SJCRH30 (cell line): ENCODE measurements at regions not wholly inside any gene's neighbourhood (a gene's known extent, or its start where the extent isn't known, plus 50 kb on each side); places are given as distances from the start of the nearest gene placed in this dataset.
"Not testable (repeated sequence)": the region's sequence is repeated elsewhere in the genome, so short reads cannot be mapped to it uniquely, and the experiment has no call there.

Source experiments
- DNase-seq, 2 experiments: peaks; one replicate each; pipeline ENCODE4 v3.0.0-alpha.2; 2015 to 2020
- H3K27ac ChIP-seq: fragments of 250-450 bp; sonication (Bioruptor Pico); 2 replicates; pipeline ENCODE4 v1.5.1; 2020; ENCODE audit warnings: mild to moderate bottlenecking, moderate library complexity
- H3K27me3 ChIP-seq: fragments of 250-450 bp; sonication (Bioruptor Pico); 2 replicates; pipeline ENCODE4 v1.5.1; 2020; ENCODE audit warnings: mild to moderate bottlenecking, moderate library complexity
- H3K36me3 ChIP-seq: fragments of 250-450 bp; sonication (Bioruptor Pico); 2 replicates; pipeline ENCODE4 v1.5.1; 2020; ENCODE audit warnings: mild to moderate bottlenecking, moderate library complexity
- H3K4me1 ChIP-seq: fragments of 250-450 bp; sonication (Bioruptor Pico); 2 replicates; pipeline ENCODE4 v1.5.1; 2020; ENCODE audit warnings: mild to moderate bottlenecking, moderate library complexity
- H3K4me3 ChIP-seq: fragments of 250-450 bp; sonication (Bioruptor Pico); 2 replicates; pipeline ENCODE4 v1.5.1; 2020; ENCODE audit warnings: mild to moderate bottlenecking, moderate library complexity
- H3K9me3 ChIP-seq: fragments of 250-450 bp; sonication (Bioruptor Pico); replicated peaks from 2 replicates; pipeline ENCODE4 v1.5.1; 2020; ENCODE audit warnings: mild to moderate bottlenecking, moderate library complexity

GRCh38 chr9:18268381-18268780, 205.6 kb upstream of the ADAMTSL1 start:
- Histone ChIP-seq H3K9me3 (peaks cover 4% of the 10 kb centered on the region; the same call in 1 of the 2 replicates), H3K4me1 (peaks cover 14% of the 10 kb centered on the region), H3K36me3 (no peaks in the 10 kb centered on the region; the same call in 1 of the 2 replicates), H3K27me3 (no peaks in the 10 kb centered on the region), H3K27ac (peak overlapping the region; percentile 73), H3K4me3 (no peak overlapping the region)
- DNase-seq: peak; percentile 58 to 86

- Histone ChIP-seq H3K27ac (no peak overlapping the region), H3K27me3 (no peaks in the 10 kb centered on the region), H3K9me3 (peaks cover 6% of the 10 kb centered on the region; the same call in 1 of the 2 replicates), H3K4me1 (peaks cover 14% of the 10 kb centered on the region), H3K4me3 (no peak overlapping the region), H3K36me3 (no peaks in the 10 kb centered on the region; the same call in 1 of the 2 replicates)
- no peak for DNase-seq
Observed at GRCh38 chr9:18269561-18269960, 204.4 kb upstream of the ADAMTSL1 start.

DNA sequence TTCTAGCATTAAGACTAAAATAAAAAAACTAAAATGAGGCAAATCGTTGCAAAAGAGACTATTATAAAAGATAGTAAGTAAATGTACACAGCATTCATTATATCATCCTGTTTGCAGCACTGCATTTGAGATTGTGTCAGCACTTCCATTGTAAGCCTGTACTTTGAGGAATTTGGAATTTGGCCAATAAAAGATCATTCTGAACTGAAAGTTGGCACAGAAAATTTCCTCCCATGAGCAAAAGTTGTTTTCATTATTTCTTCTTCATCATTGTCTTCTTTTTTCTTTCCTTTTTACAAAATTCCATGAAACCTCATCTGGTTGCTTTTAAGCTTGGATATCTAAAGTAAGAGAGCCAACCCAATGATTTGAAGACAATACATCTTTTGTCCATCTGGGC, 199.3 kb upstream of the ADAMTSL1 start:
- Histone ChIP-seq H3K4me3 (no peak overlapping the region), H3K27ac (no peak overlapping the region), H3K9me3 (peaks cover 6% of the 10 kb centered on the region; the same call in 1 of the 2 replicates), H3K4me1 (no peaks in the 10 kb centered on the region), H3K27me3 (no peaks in the 10 kb centered on the region), H3K36me3 (no peaks in the 10 kb centered on the region)
- no peak for DNase-seq

GRCh38 chr9:18275313-18275990, 198.5 kb upstream of the ADAMTSL1 start:
- Histone ChIP-seq H3K4me3 (no peak overlapping the region), H3K27ac (no peak overlapping the region), H3K27me3 (no peaks in the 10 kb centered on the region), H3K9me3 (peaks cover 6% of the 10 kb centered on the region; the same call in 1 of the 2 replicates), H3K36me3 (no peaks in the 10 kb centered on the region), H3K4me1 (no peaks in the 10 kb centered on the region)
- no peak for DNase-seq

DNA sequence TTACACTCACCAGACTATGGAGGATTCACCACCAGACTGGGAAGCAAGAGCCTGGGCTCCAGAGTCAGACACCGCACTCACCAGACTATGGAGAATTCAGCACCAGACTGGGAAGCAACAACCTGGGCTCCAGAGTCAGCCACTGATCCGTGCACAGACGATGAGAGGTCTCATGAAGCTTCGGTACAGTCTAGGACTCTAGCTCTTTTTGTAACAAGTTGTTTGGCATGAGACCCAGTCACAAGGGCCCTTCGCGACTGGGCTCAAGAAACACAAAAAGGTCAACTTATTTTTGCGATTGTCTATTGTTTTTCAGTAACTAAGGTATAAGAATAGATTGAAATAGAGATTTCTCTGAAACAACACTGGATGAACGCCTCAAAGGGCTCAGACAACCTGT, 192.7 kb upstream of the ADAMTSL1 start:
- Histone ChIP-seq H3K4me1 (no peaks in the 10 kb centered on the region), H3K36me3 (no peaks in the 10 kb centered on the region), H3K4me3 (no peak overlapping the region), H3K27ac (no peak overlapping the region), H3K9me3 (no peaks in the 10 kb centered on the region), H3K27me3 (no peaks in the 10 kb centered on the region)
- DNase-seq: no peak

GRCh38 chr9:18294229-18294628, 179.7 kb upstream of the ADAMTSL1 start:
- H3K27ac ChIP-seq: no peak overlapping the region
- no peaks in the 10 kb centered on the region for H3K4me1 ChIP-seq
- no peak overlapping the region for H3K4me3 ChIP-seq
- H3K9me3 ChIP-seq: no peaks in the 10 kb centered on the region
- no peaks in the 10 kb centered on the region for H3K36me3 ChIP-seq
- DNase-seq: no peak
- H3K27me3 ChIP-seq: no peaks in the 10 kb centered on the region

DNA sequence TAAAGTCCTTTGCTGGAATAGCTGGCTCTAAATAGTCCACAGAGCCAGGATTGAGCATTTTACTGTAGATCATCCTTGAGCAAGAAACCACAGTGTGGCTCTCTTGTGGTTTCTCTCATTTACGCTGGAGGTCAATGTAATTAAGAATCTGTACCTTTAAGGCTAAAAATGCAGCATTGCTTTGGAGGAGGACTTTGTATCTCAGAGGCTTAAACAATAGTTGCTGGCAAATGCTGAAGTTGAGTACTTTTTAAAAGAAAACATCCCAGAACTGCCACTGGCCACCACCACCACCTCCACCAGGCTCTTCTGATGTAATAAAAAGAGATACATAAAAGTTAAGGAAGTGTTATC, 177.3 kb upstream of the ADAMTSL1 start:
- Histone ChIP-seq H3K36me3 (no peaks in the 10 kb centered on the region), H3K27me3 (no peaks in the 10 kb centered on the region), H3K4me1 (no peaks in the 10 kb centered on the region), H3K27ac (no peak overlapping the region), H3K9me3 (no peaks in the 10 kb centered on the region), H3K4me3 (no peak overlapping the region)
- peak in 1 of 2 experiments; percentile 22 for DNase-seq

GRCh38 chr9:18297056-18297841, 176.7 kb upstream of the ADAMTSL1 start:
- Histone ChIP-seq H3K4me3 (no peak overlapping the region), H3K27ac (no peak overlapping the region), H3K36me3 (no peaks in the 10 kb centered on the region), H3K9me3 (no peaks in the 10 kb centered on the region), H3K27me3 (no peaks in the 10 kb centered on the region), H3K4me1 (no peaks in the 10 kb centered on the region)
- DNase-seq: peak in 1 of 2 experiments; percentile 3

- no peak for DNase-seq
- Histone ChIP-seq H3K27ac (no peak overlapping the region), H3K36me3 (no peaks in the 10 kb centered on the region)
Observed at GRCh38 chr9:18299449-18299848, 174.5 kb upstream of the ADAMTSL1 start.

GRCh38 chr9:18305167-18305806, 168.7 kb upstream of the ADAMTSL1 start:
- not testable (repeated sequence) for DNase-seq, H3K9me3 ChIP-seq

More at GRCh38 chr9:18299449-18299848, 174.5 kb upstream of the ADAMTSL1 start:
- H3K4me3 ChIP-seq: no peak overlapping the region
- no peaks in the 10 kb centered on the region for H3K9me3 ChIP-seq
- no peaks in the 10 kb centered on the region for H3K27me3 ChIP-seq
- no peaks in the 10 kb centered on the region for H3K4me1 ChIP-seq

DNA sequence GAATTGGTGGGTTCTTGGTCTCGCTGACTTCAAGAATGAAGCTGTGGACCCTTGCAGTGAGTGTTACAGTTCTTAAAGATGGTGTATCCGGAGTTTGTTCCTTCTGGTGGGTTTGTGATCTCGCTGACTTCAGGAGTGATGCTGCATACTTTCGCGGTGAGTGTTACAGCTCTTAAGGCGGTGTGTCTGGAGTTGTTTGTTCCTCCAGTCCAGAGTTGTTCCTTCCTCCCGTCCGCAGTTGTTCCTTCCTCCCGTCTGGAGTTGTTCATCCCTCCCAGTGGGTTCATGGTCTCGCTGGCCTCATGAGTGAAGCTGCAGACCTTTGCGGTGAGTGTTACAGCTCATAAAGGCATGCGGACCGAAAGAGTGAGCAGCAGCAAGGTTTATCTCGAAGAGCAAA, 159.6 kb upstream of the ADAMTSL1 start:
- Histone ChIP-seq H3K9me3 (no peaks in the 10 kb centered on the region), H3K27me3 (no peaks in the 10 kb centered on the region), H3K4me1 (no peaks in the 10 kb centered on the region), H3K4me3 (no peak overlapping the region), H3K36me3 (no peaks in the 10 kb centered on the region), H3K27ac (no peak overlapping the region)
- no peak for DNase-seq

More at GRCh38 chr9:18305167-18305806, 168.7 kb upstream of the ADAMTSL1 start:
- not testable (repeated sequence) for H3K36me3 ChIP-seq, H3K27me3 ChIP-seq, H3K4me1 ChIP-seq, H3K27ac ChIP-seq
- peak overlapping the region; percentile 28 for H3K4me3 ChIP-seq

GRCh38 chr9:18317896-18318295, 156.1 kb upstream of the ADAMTSL1 start:
- H3K27ac ChIP-seq: no peak overlapping the region
- DNase-seq: no peak
- no peak overlapping the region for H3K4me3 ChIP-seq
- no peaks in the 10 kb centered on the region for H3K9me3 ChIP-seq
- H3K36me3 ChIP-seq: no peaks in the 10 kb centered on the region
- H3K27me3 ChIP-seq: no peaks in the 10 kb centered on the region
- H3K4me1 ChIP-seq: no peaks in the 10 kb centered on the region

DNA sequence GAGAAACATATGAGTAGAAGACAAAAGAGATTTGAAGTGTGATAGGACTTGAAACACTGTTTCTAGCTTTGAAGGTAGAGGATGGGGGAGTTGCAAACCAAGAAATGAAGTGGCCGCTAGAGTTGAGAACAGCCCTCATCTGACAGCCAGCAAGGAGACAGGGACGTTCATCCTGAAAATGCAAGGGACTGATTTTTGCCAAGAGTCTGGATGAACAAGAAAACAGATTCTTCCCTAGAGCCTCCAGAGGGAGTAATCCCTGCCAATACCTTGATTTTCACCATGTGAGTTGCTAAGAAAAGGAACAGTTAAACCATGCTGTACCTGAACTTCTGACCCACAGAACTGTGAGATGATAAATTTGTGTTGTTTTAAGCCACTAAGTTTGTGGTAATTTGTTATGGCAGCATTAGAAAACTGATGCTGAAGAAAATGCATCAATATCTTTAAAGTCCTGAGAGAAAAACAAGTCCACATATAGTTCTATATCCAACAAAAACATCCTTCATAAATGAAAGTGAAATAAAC, 154.0 kb upstream of the ADAMTSL1 start:
- Histone ChIP-seq H3K36me3 (no peaks in the 10 kb centered on the region), H3K4me1 (no peaks in the 10 kb centered on the region), H3K9me3 (no peaks in the 10 kb centered on the region), H3K27me3 (no peaks in the 10 kb centered on the region), H3K27ac (no peak overlapping the region), H3K4me3 (no peak overlapping the region)
- no peak for DNase-seq

- peaks cover 7% of the 10 kb centered on the region; the same call in 1 of the 2 replicates for H3K4me1 ChIP-seq
- DNase-seq: no peak
Observed at GRCh38 chr9:18324928-18325745, 148.8 kb upstream of the ADAMTSL1 start.

More at GRCh38 chr9:18324928-18325745, 148.8 kb upstream of the ADAMTSL1 start:
- Histone ChIP-seq H3K27ac (no peak overlapping the region), H3K9me3 (no peaks in the 10 kb centered on the region; the same call in 1 of the 2 replicates), H3K4me3 (no peak overlapping the region), H3K27me3 (no peaks in the 10 kb centered on the region), H3K36me3 (no peaks in the 10 kb centered on the region)
